ENCODE measurements at regions not wholly inside any gene's neighbourhood (a gene's known extent, or its start where the extent isn't known, plus 50 kb on each side); places are given as distances from the start of the nearest gene placed in this dataset.
"Not testable (repeated sequence)": the region's sequence is repeated elsewhere in the genome, so short reads cannot be mapped to it uniquely, and the experiment has no call there.

DNA sequence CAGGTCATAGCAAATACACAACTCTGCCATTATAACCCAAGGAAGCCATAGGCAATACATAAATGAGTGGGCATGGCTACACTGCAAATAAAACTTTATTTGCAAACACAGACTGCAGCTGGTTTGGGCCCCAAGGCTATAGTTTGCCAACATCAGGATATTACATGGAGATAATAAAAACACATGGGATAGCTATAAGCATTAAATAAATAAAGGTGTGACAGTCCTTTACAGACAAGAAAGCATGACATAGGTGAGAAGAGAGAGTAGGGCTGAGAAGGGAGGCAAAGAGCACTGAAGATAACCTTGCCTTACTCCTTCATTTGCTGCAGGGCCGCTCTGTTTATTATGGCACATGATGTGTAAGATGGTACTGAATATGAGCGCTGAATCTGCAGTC is 135.1 kb upstream of the GHITM start:
- Histone ChIP-seq H3K27me3 (ENCODE audit: control insufficient read depth in 2 of 2, insufficient read depth in 2 of 2, low read length in 2 of 2) (no peaks in the 10 kb centered on the region), H3K36me3 (ENCODE audit: control insufficient read depth in 2 of 2, insufficient read depth in 2 of 2, low read length in 2 of 2) (no peaks in the 10 kb centered on the region), H3K27ac (ENCODE audit: low read depth in 2 of 2, low read length in 2 of 2) (peak overlapping the region in 1 of 2 donors; percentile 25), H3K4me3 (ENCODE audit: low read length in 2 of 2) (no peak overlapping the region), H3K4me1 (ENCODE audit: control insufficient read depth in 2 of 2, insufficient read depth in 2 of 2, low read length in 2 of 2) (peaks cover 0 to 5% of the 10 kb centered on the region in 2 donors), H3K9me3 (ENCODE audit: control insufficient read depth in 2 of 2, low read length in 2 of 2) (no peaks in the 10 kb centered on the region), H3K9ac (ENCODE audit: low read depth in 1 of 2, low read length in 2 of 2) (no peak overlapping the region)

GRCh38 chr10:84005403-84005802 is 133.9 kb upstream of the GHITM start:
- Histone ChIP-seq H3K27ac (ENCODE audit: low read depth in 2 of 2, low read length in 2 of 2) (no peak overlapping the region), H3K27me3 (ENCODE audit: control insufficient read depth in 2 of 2, insufficient read depth in 2 of 2, low read length in 2 of 2) (no peaks in the 10 kb centered on the region)

GRCh38 chr10:84007482-84007881 is 131.8 kb upstream of the GHITM start:
- no peak overlapping the region for H3K4me3 ChIP-seq (ENCODE audit: low read length in 2 of 2)
- no peak overlapping the region for H3K9ac ChIP-seq (ENCODE audit: low read depth in 1 of 2, low read length in 2 of 2)
- H3K9me3 ChIP-seq (ENCODE audit: control insufficient read depth in 2 of 2, low read length in 2 of 2), result no peaks in the 10 kb centered on the region
- peaks cover 0 to 5% of the 10 kb centered on the region in 2 donors for H3K4me1 ChIP-seq (ENCODE audit: control insufficient read depth in 2 of 2, insufficient read depth in 2 of 2, low read length in 2 of 2)
- H3K27me3 ChIP-seq (ENCODE audit: control insufficient read depth in 2 of 2, insufficient read depth in 2 of 2, low read length in 2 of 2), result no peaks in the 10 kb centered on the region
- H3K27ac ChIP-seq (ENCODE audit: low read depth in 2 of 2, low read length in 2 of 2), result no peak overlapping the region
- H3K36me3 ChIP-seq (ENCODE audit: control insufficient read depth in 2 of 2, insufficient read depth in 2 of 2, low read length in 2 of 2), result no peaks in the 10 kb centered on the region

More at GRCh38 chr10:84005403-84005802, 133.9 kb upstream of the GHITM start:
- Histone ChIP-seq H3K9me3 (ENCODE audit: control insufficient read depth in 2 of 2, low read length in 2 of 2) (no peaks in the 10 kb centered on the region), H3K36me3 (ENCODE audit: control insufficient read depth in 2 of 2, insufficient read depth in 2 of 2, low read length in 2 of 2) (no peaks in the 10 kb centered on the region), H3K4me1 (ENCODE audit: control insufficient read depth in 2 of 2, insufficient read depth in 2 of 2, low read length in 2 of 2) (peaks cover 0 to 5% of the 10 kb centered on the region in 2 donors), H3K4me3 (ENCODE audit: low read length in 2 of 2) (no peak overlapping the region), H3K9ac (ENCODE audit: low read depth in 1 of 2, low read length in 2 of 2) (no peak overlapping the region)

- Histone ChIP-seq H3K27me3 (ENCODE audit: control insufficient read depth in 2 of 2, insufficient read depth in 2 of 2, low read length in 2 of 2) (no peaks in the 10 kb centered on the region), H3K27ac (ENCODE audit: low read depth in 2 of 2, low read length in 2 of 2) (no peak overlapping the region), H3K36me3 (ENCODE audit: control insufficient read depth in 2 of 2, insufficient read depth in 2 of 2, low read length in 2 of 2) (no peaks in the 10 kb centered on the region), H3K9ac (ENCODE audit: low read depth in 1 of 2, low read length in 2 of 2) (no peak overlapping the region), H3K4me1 (ENCODE audit: control insufficient read depth in 2 of 2, insufficient read depth in 2 of 2, low read length in 2 of 2) (peaks cover 0 to 5% of the 10 kb centered on the region in 2 donors), H3K4me3 (ENCODE audit: low read length in 2 of 2) (no peak overlapping the region), H3K9me3 (ENCODE audit: control insufficient read depth in 2 of 2, low read length in 2 of 2) (no peaks in the 10 kb centered on the region)
Measured at GRCh38 chr10:84008878-84009277, 130.4 kb upstream of the GHITM start.

DNA sequence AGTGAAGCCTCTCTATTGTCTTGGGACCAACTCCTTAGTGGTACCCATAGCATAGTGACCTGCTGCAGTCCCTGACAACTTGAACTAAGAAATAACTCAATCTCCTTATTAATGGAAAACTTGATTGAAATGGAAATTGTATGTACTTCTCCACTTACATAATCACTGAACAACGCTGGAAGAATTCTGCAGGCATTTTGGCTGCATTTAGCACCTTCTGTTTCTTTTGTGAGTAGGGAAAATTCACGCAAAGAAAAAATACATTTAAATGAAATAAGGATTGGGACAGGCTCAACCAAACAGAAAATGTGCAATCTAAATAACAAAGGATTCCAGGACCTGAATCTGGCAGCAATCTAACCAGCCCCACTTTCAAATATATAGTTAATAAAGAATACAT is 126.9 kb upstream of the GHITM start:
- Histone ChIP-seq H3K27me3 (ENCODE audit: control insufficient read depth in 2 of 2, insufficient read depth in 2 of 2, low read length in 2 of 2) (no peaks in the 10 kb centered on the region), H3K4me1 (ENCODE audit: control insufficient read depth in 2 of 2, insufficient read depth in 2 of 2, low read length in 2 of 2) (no peaks in the 10 kb centered on the region), H3K9ac (ENCODE audit: low read depth in 1 of 2, low read length in 2 of 2) (no peak overlapping the region), H3K36me3 (ENCODE audit: control insufficient read depth in 2 of 2, insufficient read depth in 2 of 2, low read length in 2 of 2) (no peaks in the 10 kb centered on the region), H3K4me3 (ENCODE audit: low read length in 2 of 2) (no peak overlapping the region), H3K9me3 (ENCODE audit: control insufficient read depth in 2 of 2, low read length in 2 of 2) (no peaks in the 10 kb centered on the region), H3K27ac (ENCODE audit: low read depth in 2 of 2, low read length in 2 of 2) (no peak overlapping the region)

GRCh38 chr10:84012831-84013458 is 126.4 kb upstream of the GHITM start:
- Histone ChIP-seq H3K27ac (ENCODE audit: low read depth in 2 of 2, low read length in 2 of 2) (no peak overlapping the region), H3K4me1 (ENCODE audit: control insufficient read depth in 2 of 2, insufficient read depth in 2 of 2, low read length in 2 of 2) (no peaks in the 10 kb centered on the region), H3K9ac (ENCODE audit: low read depth in 1 of 2, low read length in 2 of 2) (no peak overlapping the region), H3K9me3 (ENCODE audit: control insufficient read depth in 2 of 2, low read length in 2 of 2) (no peaks in the 10 kb centered on the region), H3K36me3 (ENCODE audit: control insufficient read depth in 2 of 2, insufficient read depth in 2 of 2, low read length in 2 of 2) (no peaks in the 10 kb centered on the region), H3K27me3 (ENCODE audit: control insufficient read depth in 2 of 2, insufficient read depth in 2 of 2, low read length in 2 of 2) (no peaks in the 10 kb centered on the region), H3K4me3 (ENCODE audit: low read length in 2 of 2) (no peak overlapping the region)

GRCh38 chr10:84015877-84016595 is 123.3 kb upstream of the GHITM start:
- Histone ChIP-seq H3K36me3 (ENCODE audit: control insufficient read depth in 2 of 2, insufficient read depth in 2 of 2, low read length in 2 of 2) (no peaks in the 10 kb centered on the region), H3K27ac (ENCODE audit: low read depth in 2 of 2, low read length in 2 of 2) (no peak overlapping the region), H3K4me3 (ENCODE audit: low read length in 2 of 2) (no peak overlapping the region), H3K4me1 (ENCODE audit: control insufficient read depth in 2 of 2, insufficient read depth in 2 of 2, low read length in 2 of 2) (no peaks in the 10 kb centered on the region), H3K9ac (ENCODE audit: low read depth in 1 of 2, low read length in 2 of 2) (no peak overlapping the region), H3K27me3 (ENCODE audit: control insufficient read depth in 2 of 2, insufficient read depth in 2 of 2, low read length in 2 of 2) (no peaks in the 10 kb centered on the region), H3K9me3 (ENCODE audit: control insufficient read depth in 2 of 2, low read length in 2 of 2) (no peaks in the 10 kb centered on the region)

GRCh38 chr10:84018826-84019225 is 120.5 kb upstream of the GHITM start:
- H3K9me3 ChIP-seq (ENCODE audit: control insufficient read depth in 2 of 2, low read length in 2 of 2), result no peaks in the 10 kb centered on the region
- no peak overlapping the region for H3K4me3 ChIP-seq (ENCODE audit: low read length in 2 of 2)
- H3K27me3 ChIP-seq (ENCODE audit: control insufficient read depth in 2 of 2, insufficient read depth in 2 of 2, low read length in 2 of 2), result no peaks in the 10 kb centered on the region
- no peak overlapping the region for H3K9ac ChIP-seq (ENCODE audit: low read depth in 1 of 2, low read length in 2 of 2)
- no peak overlapping the region for H3K27ac ChIP-seq (ENCODE audit: low read depth in 2 of 2, low read length in 2 of 2)
- H3K36me3 ChIP-seq (ENCODE audit: control insufficient read depth in 2 of 2, insufficient read depth in 2 of 2, low read length in 2 of 2), result no peaks in the 10 kb centered on the region
- H3K4me1 ChIP-seq (ENCODE audit: control insufficient read depth in 2 of 2, insufficient read depth in 2 of 2, low read length in 2 of 2), result no peaks in the 10 kb centered on the region

GRCh38 chr10:84019854-84020458 is 119.4 kb upstream of the GHITM start:
- not testable (repeated sequence) for H3K27me3 ChIP-seq (ENCODE audit: control insufficient read depth in 2 of 2, insufficient read depth in 2 of 2, low read length in 2 of 2); H3K9ac ChIP-seq (ENCODE audit: low read depth in 1 of 2, low read length in 2 of 2); H3K36me3 ChIP-seq (ENCODE audit: control insufficient read depth in 2 of 2, insufficient read depth in 2 of 2, low read length in 2 of 2); H3K4me1 ChIP-seq (ENCODE audit: control insufficient read depth in 2 of 2, insufficient read depth in 2 of 2, low read length in 2 of 2); H3K27ac ChIP-seq (ENCODE audit: low read depth in 2 of 2, low read length in 2 of 2); H3K9me3 ChIP-seq (ENCODE audit: control insufficient read depth in 2 of 2, low read length in 2 of 2); H3K4me3 ChIP-seq (ENCODE audit: low read length in 2 of 2)

DNA sequence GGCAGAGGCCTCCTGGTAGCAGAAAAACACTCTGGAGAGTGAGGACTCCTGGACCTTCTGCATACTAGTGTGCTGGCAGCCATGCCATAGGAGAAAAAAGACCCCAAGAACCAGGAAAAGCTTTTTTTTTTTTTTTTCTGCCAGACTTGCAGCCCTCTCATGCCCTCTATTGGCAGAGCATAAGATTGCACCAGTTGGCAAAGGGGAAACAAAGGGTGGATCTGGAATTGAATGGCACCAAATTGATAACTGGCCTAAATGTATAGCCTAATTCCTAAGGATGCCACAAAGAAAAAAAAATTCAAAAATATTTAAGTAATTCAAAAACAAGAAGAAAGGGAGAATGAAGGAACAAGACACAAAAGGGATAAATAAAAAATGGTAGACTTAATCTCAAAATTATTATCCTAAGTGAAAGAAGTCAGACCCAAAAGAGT is 112.5 kb upstream of the GHITM start:
- H3K9ac ChIP-seq (ENCODE audit: low read depth in 1 of 2, low read length in 2 of 2), result no peak overlapping the region
- H3K9me3 ChIP-seq (ENCODE audit: control insufficient read depth in 2 of 2, low read length in 2 of 2), result no peaks in the 10 kb centered on the region
- H3K27me3 ChIP-seq (ENCODE audit: control insufficient read depth in 2 of 2, insufficient read depth in 2 of 2, low read length in 2 of 2), result no peaks in the 10 kb centered on the region
- no peak overlapping the region for H3K4me3 ChIP-seq (ENCODE audit: low read length in 2 of 2)
- H3K4me1 ChIP-seq (ENCODE audit: control insufficient read depth in 2 of 2, insufficient read depth in 2 of 2, low read length in 2 of 2), result no peaks in the 10 kb centered on the region
- H3K27ac ChIP-seq (ENCODE audit: low read depth in 2 of 2, low read length in 2 of 2), result no peak overlapping the region
- no peaks in the 10 kb centered on the region for H3K36me3 ChIP-seq (ENCODE audit: control insufficient read depth in 2 of 2, insufficient read depth in 2 of 2, low read length in 2 of 2)

Measured in mucosa of rectum (tissue), 2 donors.